ENCODE measurements at regions not wholly inside any gene's neighbourhood (a gene's known extent, or its start where the extent isn't known, plus 50 kb on each side); places are given as distances from the start of the nearest gene placed in this dataset.

- TF ChIP-seq EP300 (IDR thresholded peaks at IDR 0.05; ENCODE audit: borderline replicate concordance) (no peak), USF1 (IDR thresholded peaks at IDR 0.05) (no peak), TCF12 (IDR thresholded peaks at IDR 0.05; ENCODE audit: low read depth) (no peak), CREB1 (IDR thresholded peaks at IDR 0.05; ENCODE audit: low read depth) (no peak)
Measured at GRCh38 chr6:148649454-148649963, 97.3 kb upstream of the UST start.

- TF ChIP-seq CEBPB (IDR thresholded peaks at IDR 0.05) = no peak
- no peak for TF ChIP-seq MAX (IDR thresholded peaks at IDR 0.05)
- no peak for TF ChIP-seq TCF12 (IDR thresholded peaks at IDR 0.05; ENCODE audit: low read depth)
- TF ChIP-seq YY1 (IDR thresholded peaks at IDR 0.05; ENCODE audit: low read depth) = no peak
- TF ChIP-seq EGR1 (IDR thresholded peaks at IDR 0.05) = no peak
- TF ChIP-seq RAD21 (IDR thresholded peaks at IDR 0.05; ENCODE audit: low read depth) = no peak
- TF ChIP-seq TAF1 (IDR thresholded peaks at IDR 0.05; ENCODE audit: low read depth) = no peak
- TF ChIP-seq ZBTB7A (IDR thresholded peaks at IDR 0.05; ENCODE audit: low read depth) = no peak
- TF ChIP-seq CREB1 (IDR thresholded peaks at IDR 0.05; ENCODE audit: low read depth) = no peak
- no peak for TF ChIP-seq FOXM1 (IDR thresholded peaks at IDR 0.05; ENCODE audit: borderline replicate concordance, low read depth)
- TF ChIP-seq REST (IDR thresholded peaks at IDR 0.05; ENCODE audit: low read depth) = no peak
- TF ChIP-seq EP300 (IDR thresholded peaks at IDR 0.05; ENCODE audit: borderline replicate concordance) = no peak
- no peak for TF ChIP-seq NFIC (IDR thresholded peaks at IDR 0.05)
- TF ChIP-seq USF1 (IDR thresholded peaks at IDR 0.05) = no peak
- TF ChIP-seq TEAD4 (IDR thresholded peaks at IDR 0.05) = no peak
Measured at GRCh38 chr6:148650941-148651505, 95.8 kb upstream of the UST start.

GRCh38 chr6:148652205-148652604, 94.6 kb upstream of the UST start:
- TF ChIP-seq CREB1 (IDR thresholded peaks at IDR 0.05; ENCODE audit: low read depth) (no peak), CEBPB (IDR thresholded peaks at IDR 0.05) (no peak), USF1 (IDR thresholded peaks at IDR 0.05) (no peak), REST (IDR thresholded peaks at IDR 0.05; ENCODE audit: low read depth) (no peak), ZBTB7A (IDR thresholded peaks at IDR 0.05; ENCODE audit: low read depth) (no peak), TEAD4 (IDR thresholded peaks at IDR 0.05) (no peak), TAF1 (IDR thresholded peaks at IDR 0.05; ENCODE audit: low read depth) (no peak), NFIC (IDR thresholded peaks at IDR 0.05) (no peak), EGR1 (IDR thresholded peaks at IDR 0.05) (no peak), MAX (IDR thresholded peaks at IDR 0.05) (no peak), RAD21 (IDR thresholded peaks at IDR 0.05; ENCODE audit: low read depth) (no peak), YY1 (IDR thresholded peaks at IDR 0.05; ENCODE audit: low read depth) (no peak)

- TF ChIP-seq YY1 (IDR thresholded peaks at IDR 0.05; ENCODE audit: low read depth) (no peak), TEAD4 (IDR thresholded peaks at IDR 0.05) (no peak), FOXM1 (IDR thresholded peaks at IDR 0.05; ENCODE audit: borderline replicate concordance, low read depth) (no peak), EP300 (IDR thresholded peaks at IDR 0.05; ENCODE audit: borderline replicate concordance) (no peak)
Measured at GRCh38 chr6:148653138-148653776, 93.6 kb upstream of the UST start.

- no peak for TF ChIP-seq EGR1 (IDR thresholded peaks at IDR 0.05)
- TF ChIP-seq EP300 (IDR thresholded peaks at IDR 0.05; ENCODE audit: borderline replicate concordance) = no peak
- no peak for TF ChIP-seq ZBTB7A (IDR thresholded peaks at IDR 0.05; ENCODE audit: low read depth)
- TF ChIP-seq CREB1 (IDR thresholded peaks at IDR 0.05; ENCODE audit: low read depth) = no peak
- TF ChIP-seq YY1 (IDR thresholded peaks at IDR 0.05; ENCODE audit: low read depth) = no peak
- TF ChIP-seq TCF12 (IDR thresholded peaks at IDR 0.05; ENCODE audit: low read depth) = no peak
- no peak for TF ChIP-seq MAX (IDR thresholded peaks at IDR 0.05)
- TF ChIP-seq REST (IDR thresholded peaks at IDR 0.05; ENCODE audit: low read depth) = no peak
- TF ChIP-seq RAD21 (IDR thresholded peaks at IDR 0.05; ENCODE audit: low read depth) = no peak
- no peak for TF ChIP-seq TEAD4 (IDR thresholded peaks at IDR 0.05)
Measured at GRCh38 chr6:148657048-148657447, 89.8 kb upstream of the UST start.
